CD14-positive monocyte (primary cell): ENCODE measurements at regions not wholly inside any gene's neighbourhood (a gene's known extent, or its start where the extent isn't known, plus 50 kb on each side); places are given as distances from the start of the nearest gene placed in this dataset.

Source experiments
- DNase-seq, 3 donors: peaks; one replicate each; pipeline ENCODE4 v3.0.0-alpha.2; 2011 to 2022
- H2AFZ ChIP-seq: 2 replicates; pipeline ENCODE4 v1.6.0; 2012; ENCODE audit warnings: mild to moderate bottlenecking, low read depth, low read length, inconsistent platforms; ENCODE audit not compliant: insufficient read depth, poor library complexity, severe bottlenecking
- H3K27ac ChIP-seq, 2 donors: 1 replicate in 1 of 2; 2 replicates in 1 of 2; pipeline ENCODE4 v1.5.1; 2012 to 2013; ENCODE audit warnings: low read length in 2 of 2, control low read depth in 1 of 2, inconsistent platforms in 1 of 2, low read depth in 1 of 2, mild to moderate bottlenecking in 1 of 2
- H3K27me3 ChIP-seq, 2 donors: one replicate each; pipeline versions ENCODE4 v1.6.0 to v1.6.1; 2011 to 2013; ENCODE audit warnings: low read length in 2 of 2; ENCODE audit not compliant: control insufficient read depth in 2 of 2, insufficient read depth in 2 of 2
- H3K36me3 ChIP-seq, 2 donors: replicated peaks in 1 of 2; 1 replicate in 1 of 2; 2 replicates in 1 of 2; pipeline versions ENCODE4 v1.5.1 to v1.6.1; 2012 to 2013; ENCODE audit warnings: low read length in 2 of 2, control low read depth in 1 of 2, inconsistent platforms in 1 of 2, mild to moderate bottlenecking in 1 of 2; ENCODE audit not compliant: insufficient read depth in 2 of 2, control insufficient read depth in 1 of 2
- H3K4me1 ChIP-seq, 2 donors: 1 replicate in 1 of 2; 2 replicates in 1 of 2; pipeline versions ENCODE4 v1.5.1 to v1.6.1; 2012 to 2013; ENCODE audit warnings: low read length in 2 of 2, control low read depth in 1 of 2, inconsistent platforms in 1 of 2, mild to moderate bottlenecking in 1 of 2, moderate library complexity in 1 of 2; ENCODE audit not compliant: insufficient read depth in 2 of 2, control insufficient read depth in 1 of 2
- H3K4me2 ChIP-seq: replicated peaks from 2 replicates; pipeline ENCODE3; 2012; ENCODE audit warnings: low read length, moderate library complexity, mild to moderate bottlenecking; ENCODE audit not compliant: poor library complexity, severe bottlenecking; ENCODE audit errors: extremely low read depth
- H3K4me3 ChIP-seq, 3 experiments: fragments of 200-600 bp in 1 of 3; sonication (generic) in 1 of 3; replicated peaks in 1 of 3; 1 replicate in 2 of 3; 2 replicates in 1 of 3; pipeline ENCODE4 v1.5.1; 2011 to 2013; ENCODE audit warnings: low read length in 3 of 3, mild to moderate bottlenecking in 3 of 3, control low read depth in 2 of 3, low read depth in 2 of 3, inconsistent platforms in 1 of 3, moderate library complexity in 1 of 3
- H3K79me2 ChIP-seq: 2 replicates; pipeline ENCODE4 v1.6.0; 2012; ENCODE audit warnings: mild to moderate bottlenecking, control low read depth, inconsistent platforms, low read length, moderate library complexity; ENCODE audit not compliant: insufficient read depth
- H3K9ac ChIP-seq: 2 replicates; pipeline ENCODE4 v1.6.0; 2017; ENCODE audit warnings: low read length, mild to moderate bottlenecking; ENCODE audit not compliant: insufficient read depth, poor library complexity, severe bottlenecking
- H3K9me3 ChIP-seq, 2 donors: replicated peaks in 1 of 2; 1 replicate in 1 of 2; 2 replicates in 1 of 2; pipeline versions ENCODE4 v1.5.1 to v1.6.1; 2012 to 2013; ENCODE audit warnings: low read length in 2 of 2, control low read depth in 1 of 2; ENCODE audit not compliant: control insufficient read depth in 1 of 2, insufficient read depth in 1 of 2
- H4K20me1 ChIP-seq: 2 replicates; pipeline ENCODE4 v1.6.0; 2012; ENCODE audit warnings: mild to moderate bottlenecking, low read length, control low read depth, moderate library complexity; ENCODE audit not compliant: insufficient read depth
- H3K27ac Mint-ChIP-seq, 7 donors: one replicate each; pipeline ENCODE4 v1.8.0; 2020; ENCODE audit warnings: mild to moderate bottlenecking in 7 of 7, mixed read lengths in 7 of 7, moderate library complexity in 6 of 7, inconsistent platforms in 2 of 7
- H3K27me3 Mint-ChIP-seq, 3 donors: one replicate each; pipeline ENCODE4 v1.8.0; 2021 to 2022; ENCODE audit warnings: low read depth in 3 of 3, mild to moderate bottlenecking in 3 of 3, mixed read lengths in 3 of 3, moderate library complexity in 3 of 3, inconsistent platforms in 1 of 3
- H3K36me3 Mint-ChIP-seq, 2 donors: one replicate each; pipeline ENCODE4 v1.8.0; 2020; ENCODE audit warnings: mixed read lengths in 2 of 2, inconsistent platforms in 1 of 2, mild to moderate bottlenecking in 1 of 2
- H3K4me1 Mint-ChIP-seq: one replicate; pipeline ENCODE4 v1.8.0; 2020; ENCODE audit warnings: mild to moderate bottlenecking, mixed read lengths
- H3K4me3 Mint-ChIP-seq, 2 donors: one replicate each; pipeline ENCODE4 v1.8.0; 2020; ENCODE audit warnings: mild to moderate bottlenecking in 2 of 2, mixed read lengths in 2 of 2, moderate library complexity in 1 of 2
- H3K9me3 Mint-ChIP-seq, 7 donors: one replicate each; pipeline ENCODE4 v1.8.0; 2020 to 2022; ENCODE audit warnings: mixed read lengths in 7 of 7, mild to moderate bottlenecking in 6 of 7, moderate library complexity in 6 of 7, inconsistent platforms in 2 of 7
- CTCF ChIP-seq: fragments of 200-600 bp; IDR thresholded peaks from one replicate; pipeline ENCODE4 v1.8.0; 2022; ENCODE audit warnings: antibody characterized with exemption, mild to moderate bottlenecking
- WGBS: methylation state at CpG from one replicate; pipeline ENCODE4 v1.1.5; 2013; ENCODE audit warnings: missing lambda C conversion rate; ENCODE audit not compliant: insufficient coverage; 5-methylcytosine and 5-hydroxymethylcytosine counted together
- intact Hi-C, 2 donors: fragments of 100-400 bp; cut with micrococcal nuclease; formaldehyde crosslinking; loops; one replicate each; pipeline versions ENCODE4 v1.15.0 to v1.15.1; 2023

GRCh38 chr6:2502998-2503674 lies 247.6 kb downstream of the MYLK4 start:
- no peak overlapping the region for H3K27ac ChIP-seq
- WGBS = 82% methylated on average over 6 of the region's 10 CpGs
- intact Hi-C loops = no loop called here
- no peak overlapping the region for H3K4me3 ChIP-seq
- no peak overlapping the region for H3K4me3 Mint-ChIP-seq
- no peak overlapping the region for H3K9ac ChIP-seq
- H3K4me2 ChIP-seq = no peak overlapping the region
- peaks cover 31% of the 10 kb centered on the region for H3K4me1 Mint-ChIP-seq
- no peaks in the 10 kb centered on the region for H3K36me3 Mint-ChIP-seq
- no peak for TF ChIP-seq CTCF
- H3K79me2 ChIP-seq = no peaks in the 10 kb centered on the region
- H3K27me3 Mint-ChIP-seq = peaks cover 31 to 35% (median 34%) of the 10 kb centered on the region in 3 donors
- no peaks in the 10 kb centered on the region for H3K36me3 ChIP-seq
- H3K27me3 ChIP-seq = peaks cover 20 to 21% of the 10 kb centered on the region in 2 donors
- peaks cover 17 to 20% of the 10 kb centered on the region in 2 donors for H3K4me1 ChIP-seq
- peak overlapping the region in 1 of 7 donors; percentile 24 for H3K27ac Mint-ChIP-seq
- DNase-seq = no peak
- no peak overlapping the region for H2AFZ ChIP-seq
- H3K9me3 ChIP-seq = no peaks in the 10 kb centered on the region
- H3K9me3 Mint-ChIP-seq = peaks cover 3 to 8% (median 5%) of the 10 kb centered on the region in 7 donors
- H4K20me1 ChIP-seq = no peaks in the 10 kb centered on the region

DNA sequence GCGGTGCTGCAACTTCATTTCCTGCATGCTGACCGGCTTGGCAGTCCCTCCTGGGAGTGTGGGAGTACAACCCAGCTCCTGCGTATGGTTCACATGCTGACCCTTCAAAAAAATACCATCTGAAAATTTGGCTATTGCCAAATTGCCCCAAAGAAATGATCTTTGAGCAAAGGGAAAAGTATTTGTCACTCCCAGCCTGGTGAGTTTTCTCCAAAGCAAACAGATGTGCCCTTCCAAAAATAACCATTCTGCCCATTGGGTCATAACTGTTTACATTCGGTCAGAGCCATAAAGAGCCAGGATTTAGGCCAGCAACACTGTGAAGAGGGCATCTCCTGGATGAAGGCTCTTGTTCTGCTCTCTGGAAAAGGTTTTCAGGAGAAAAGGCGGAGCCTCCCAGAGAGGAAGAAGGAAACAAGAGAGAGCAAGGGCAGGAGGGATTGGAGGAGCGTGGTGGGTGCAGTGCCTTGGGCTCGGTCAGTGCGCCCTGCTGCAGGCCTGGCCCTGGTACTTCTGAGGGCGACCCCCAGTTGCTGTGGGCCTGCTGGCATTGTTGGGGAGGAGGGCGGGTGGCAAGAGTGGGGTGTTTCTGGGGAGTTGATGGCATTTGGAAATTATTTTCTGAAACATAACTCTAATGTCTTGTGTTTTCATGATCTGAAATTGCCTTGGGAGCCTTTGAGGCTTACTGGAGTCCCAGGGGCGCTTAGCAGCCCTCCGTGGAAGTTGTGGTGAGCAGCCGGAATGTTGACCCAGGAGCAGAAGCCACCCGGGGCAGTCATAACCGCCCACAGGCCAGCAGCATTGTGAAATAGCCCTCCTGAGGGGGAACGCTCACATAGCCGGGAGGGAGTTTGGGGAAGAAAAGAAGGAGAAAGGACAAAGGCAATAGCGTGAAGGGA lies 248.4 kb downstream of the MYLK4 start:
- Histone ChIP-seq H3K27me3 (peaks cover 12 to 13% of the 10 kb centered on the region in 2 donors), H2AFZ (no peak overlapping the region), H3K4me2 (no peak overlapping the region), H3K79me2 (no peaks in the 10 kb centered on the region), H4K20me1 (no peaks in the 10 kb centered on the region), H3K27ac (no peak overlapping the region), H3K4me1 (peaks cover 17 to 20% of the 10 kb centered on the region in 2 donors), H3K9ac (no peak overlapping the region), H3K9me3 (no peaks in the 10 kb centered on the region), H3K4me3 (no peak overlapping the region), H3K36me3 (no peaks in the 10 kb centered on the region)
- intact Hi-C loops = no loop called here
- no peak for DNase-seq
- H3K4me1 Mint-ChIP-seq = peaks cover 31% of the 10 kb centered on the region
- peaks cover 28 to 30% (median 30%) of the 10 kb centered on the region in 3 donors for H3K27me3 Mint-ChIP-seq
- peak overlapping the region in 2 of 7 donors; percentile 24 to 37 for H3K27ac Mint-ChIP-seq
- no peaks in the 10 kb centered on the region for H3K36me3 Mint-ChIP-seq
- no peak for TF ChIP-seq CTCF
- H3K4me3 Mint-ChIP-seq = no peak overlapping the region
- peaks cover 3 to 8% (median 5%) of the 10 kb centered on the region in 7 donors for H3K9me3 Mint-ChIP-seq
- WGBS = 58% methylated on average over 16 of the region's 18 CpGs
